ENCODE measurements at regions not wholly inside any gene's neighbourhood (a gene's known extent, or its start where the extent isn't known, plus 50 kb on each side); places are given as distances from the start of the nearest gene placed in this dataset.

DNA sequence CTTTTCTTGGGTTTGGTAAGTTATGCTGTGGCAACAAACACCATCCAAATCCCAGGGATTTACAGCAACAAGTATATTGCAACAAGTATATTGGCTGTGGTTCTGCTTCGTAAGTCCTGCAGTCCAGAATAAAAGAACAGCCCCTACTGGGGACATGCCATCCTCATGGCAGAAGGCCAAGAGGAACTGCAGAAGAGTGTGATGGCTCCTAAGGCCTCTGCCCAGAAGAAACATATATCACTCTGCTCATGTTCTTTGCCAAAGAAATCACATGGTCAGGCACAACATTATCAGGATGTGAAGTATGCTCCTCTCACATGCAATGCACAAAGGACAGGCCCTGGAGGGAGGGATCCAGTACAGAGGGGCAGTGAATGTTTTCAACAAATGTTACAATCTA, 159.6 kb upstream of the TAS2R1 start:
- Histone ChIP-seq H3K9ac (no peak overlapping the region), H3K4me1 (ENCODE audit: insufficient read depth) (no peaks in the 10 kb centered on the region; the same call in 1 of the 2 replicates), H3K9me2 (ENCODE audit: insufficient read depth) (no peaks in the 10 kb centered on the region), H3K4me3 (no peak overlapping the region), H3K4me2 (ENCODE audit: unreplicated experiment) (no peak overlapping the region), H4K20me1 (ENCODE audit: insufficient read depth) (no peaks in the 10 kb centered on the region), H3F3A (ENCODE audit: insufficient read depth) (no peaks in the 10 kb centered on the region), H3K27ac (no peak overlapping the region), H2AFZ (no peak overlapping the region), H3K27me3 (replicated peaks; ENCODE audit: insufficient read depth) (peaks cover 12% of the 10 kb centered on the region), H3K79me2 (ENCODE audit: insufficient read depth) (no peaks in the 10 kb centered on the region), H3K36me3 (ENCODE audit: low read depth) (no peaks in the 10 kb centered on the region), H3K9me3 (ENCODE audit: low read depth) (no peaks in the 10 kb centered on the region)
- TF ChIP-seq EZH2phosphoT487 (IDR thresholded peaks at IDR 0.05; ENCODE audit: insufficient read depth, low read depth) (no peak), EZH2 (IDR thresholded peaks at IDR 0.05; ENCODE audit: insufficient read depth, poor library complexity, severe bottlenecking) (no peak)
- DNase-seq: no peak
- in situ Hi-C loops (cut with MboI): no loop called here
- WGBS, 2 experiments (ENCODE audit: low coverage in 1 of 2, low lambda C conversion rate in 2 of 2, missing lambda C conversion rate in 2 of 2): 85 to 87% methylated on average over 1 of the region's 1 CpG

DNA sequence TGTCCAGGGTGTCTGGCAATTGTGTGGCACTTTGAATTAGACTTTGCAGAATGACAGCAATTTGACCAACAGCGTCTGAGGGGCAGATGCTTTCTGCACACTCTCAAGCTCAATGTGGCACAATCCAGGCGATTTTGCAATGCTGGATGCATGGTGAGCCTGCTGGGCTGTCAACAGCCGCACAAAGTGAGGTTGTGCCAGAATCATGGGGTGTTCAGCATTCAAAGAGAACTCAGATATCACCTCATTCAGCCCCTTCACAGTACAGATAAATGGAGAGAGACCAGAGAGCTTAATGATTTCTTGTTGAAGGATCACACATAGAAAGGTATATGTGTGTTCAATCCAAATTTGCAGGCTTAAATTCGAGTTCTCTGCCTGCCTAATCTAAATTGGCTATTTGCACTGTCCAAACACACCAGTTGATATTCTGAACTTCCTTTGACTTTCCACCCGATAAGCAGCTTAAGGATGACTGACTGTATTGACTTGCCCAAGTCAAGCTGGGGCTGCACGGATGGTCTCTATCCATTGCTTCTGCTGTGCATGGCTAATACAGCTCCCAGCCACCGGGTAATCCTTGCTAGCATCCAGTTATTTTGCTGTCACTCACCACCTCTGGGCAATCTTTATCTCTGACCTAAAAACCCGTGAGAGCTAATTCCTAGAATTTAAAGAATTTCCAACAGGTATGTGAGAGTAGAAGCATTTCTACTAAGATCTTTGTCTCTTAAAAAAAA, 157.9 kb upstream of the TAS2R1 start:
- peaks cover 4% of the 10 kb centered on the region; the same call in 1 of the 2 replicates for H3K4me1 ChIP-seq (ENCODE audit: insufficient read depth)
- H3K79me2 ChIP-seq (ENCODE audit: insufficient read depth): no peaks in the 10 kb centered on the region
- H3K9ac ChIP-seq: no peak overlapping the region
- no peaks in the 10 kb centered on the region for H3K9me2 ChIP-seq (ENCODE audit: insufficient read depth)
- no peak overlapping the region for H3K4me3 ChIP-seq
- H3K9me3 ChIP-seq (ENCODE audit: low read depth): no peaks in the 10 kb centered on the region
- no peak for DNase-seq
- 14% methylated on average over 8 of the region's 8 CpGs for WGBS, 2 experiments (ENCODE audit: low coverage in 1 of 2, low lambda C conversion rate in 2 of 2, missing lambda C conversion rate in 2 of 2)
- H2AFZ ChIP-seq: no peak overlapping the region
- no peak overlapping the region for H3K4me2 ChIP-seq (ENCODE audit: unreplicated experiment)
- H3F3A ChIP-seq (ENCODE audit: insufficient read depth): no peaks in the 10 kb centered on the region
- no peaks in the 10 kb centered on the region for H4K20me1 ChIP-seq (ENCODE audit: insufficient read depth)
- H3K36me3 ChIP-seq (ENCODE audit: low read depth): no peaks in the 10 kb centered on the region
- H3K27me3 ChIP-seq (replicated peaks; ENCODE audit: insufficient read depth): peaks cover 12% of the 10 kb centered on the region
- in situ Hi-C loops (cut with MboI): no loop called here
- no peak for TF ChIP-seq EZH2 (IDR thresholded peaks at IDR 0.05; ENCODE audit: insufficient read depth, poor library complexity, severe bottlenecking)
- TF ChIP-seq EZH2phosphoT487 (IDR thresholded peaks at IDR 0.05; ENCODE audit: insufficient read depth, low read depth): no peak
- no peak overlapping the region for H3K27ac ChIP-seq

DNA sequence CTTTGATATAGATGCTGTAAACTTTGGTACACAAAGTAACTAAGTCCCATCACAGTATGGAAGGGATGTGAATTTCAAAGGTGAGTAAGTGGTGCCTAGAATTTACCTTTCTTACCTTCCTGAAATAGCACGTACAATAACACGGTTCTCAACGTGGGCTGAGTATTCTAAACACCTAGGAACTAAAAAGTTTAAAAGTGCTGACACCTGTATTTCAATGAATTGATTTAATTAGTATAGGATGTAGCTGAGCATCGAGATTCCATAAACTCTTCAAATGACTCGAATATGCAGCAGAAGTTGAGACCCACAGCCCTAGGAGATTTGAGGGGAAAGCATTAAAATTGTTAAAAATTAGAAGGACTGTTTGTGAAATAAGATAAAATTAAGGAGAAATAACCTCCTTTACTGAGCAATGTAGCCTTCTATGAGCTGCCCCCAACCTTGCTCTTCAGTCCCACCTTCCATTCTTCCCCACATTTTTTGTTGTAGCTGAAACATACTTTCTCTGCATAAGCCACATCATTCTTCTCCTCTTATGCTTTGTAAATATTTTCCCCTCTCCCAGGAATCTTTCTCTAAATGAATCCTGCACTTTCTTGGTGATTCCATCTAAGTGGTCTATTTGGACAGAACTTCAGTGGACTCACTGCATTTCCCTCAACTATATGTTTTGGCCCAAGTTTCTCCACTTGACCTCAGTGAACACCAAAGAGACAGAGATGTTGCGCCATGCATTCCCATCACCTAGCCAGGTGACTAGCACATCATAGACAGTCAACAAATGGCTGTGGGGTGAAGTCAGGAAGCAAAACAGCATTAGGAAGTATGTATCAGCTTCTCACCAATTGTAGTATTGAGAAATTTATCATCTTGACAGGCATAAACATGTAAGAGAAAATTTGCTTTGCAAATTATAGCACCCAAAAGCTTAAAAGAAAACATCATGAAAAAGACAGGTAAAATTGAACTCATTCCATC, 156.5 kb upstream of the TAS2R1 start:
- Histone ChIP-seq H3K36me3 (ENCODE audit: low read depth) (no peaks in the 10 kb centered on the region), H4K20me1 (ENCODE audit: insufficient read depth) (no peaks in the 10 kb centered on the region), H3K4me3 (no peak overlapping the region), H3K79me2 (ENCODE audit: insufficient read depth) (no peaks in the 10 kb centered on the region), H3K9me3 (ENCODE audit: low read depth) (no peaks in the 10 kb centered on the region), H3K9me2 (ENCODE audit: insufficient read depth) (no peaks in the 10 kb centered on the region), H3K27me3 (replicated peaks; ENCODE audit: insufficient read depth) (peaks cover 12% of the 10 kb centered on the region), H2AFZ (no peak overlapping the region), H3F3A (ENCODE audit: insufficient read depth) (no peaks in the 10 kb centered on the region), H3K27ac (no peak overlapping the region), H3K4me1 (ENCODE audit: insufficient read depth) (peaks cover 5% of the 10 kb centered on the region; the same call in 1 of the 2 replicates), H3K9ac (no peak overlapping the region), H3K4me2 (ENCODE audit: unreplicated experiment) (no peak overlapping the region)
- WGBS, 2 experiments (ENCODE audit: low coverage in 1 of 2, low lambda C conversion rate in 2 of 2, missing lambda C conversion rate in 2 of 2): 82 to 87% methylated on average over 6 of the region's 6 CpGs
- TF ChIP-seq EZH2 (IDR thresholded peaks at IDR 0.05; ENCODE audit: insufficient read depth, poor library complexity, severe bottlenecking): no peak
- DNase-seq: no peak
- in situ Hi-C loops (cut with MboI): no loop called here

DNA sequence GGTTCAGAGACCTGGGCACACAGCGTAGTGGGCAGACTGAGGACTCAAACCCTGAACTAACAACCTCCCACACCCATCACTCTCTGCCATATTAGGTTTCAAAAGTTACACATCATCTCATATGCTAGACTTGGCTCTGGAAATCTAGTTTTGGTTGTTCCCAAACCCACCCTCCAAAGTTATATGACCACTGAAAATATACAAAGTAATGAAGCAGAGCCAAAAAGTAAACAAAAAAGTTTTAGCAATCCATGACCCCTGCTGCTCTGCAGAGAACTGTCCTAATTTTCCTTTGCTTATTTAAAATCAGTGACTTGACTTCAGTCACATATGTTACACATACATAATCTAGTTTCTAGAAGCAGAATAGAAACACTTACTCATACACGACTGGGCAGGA, 155.6 kb upstream of the TAS2R1 start:
- H3F3A ChIP-seq (ENCODE audit: insufficient read depth): no peaks in the 10 kb centered on the region
- TF ChIP-seq EZH2 (IDR thresholded peaks at IDR 0.05; ENCODE audit: insufficient read depth, poor library complexity, severe bottlenecking) (no peak), EZH2phosphoT487 (IDR thresholded peaks at IDR 0.05; ENCODE audit: insufficient read depth, low read depth) (no peak)
- 58 to 62% methylated on average over 2 of the region's 2 CpGs for WGBS, 2 experiments (ENCODE audit: low coverage in 1 of 2, low lambda C conversion rate in 2 of 2, missing lambda C conversion rate in 2 of 2)
- H3K4me1 ChIP-seq (ENCODE audit: insufficient read depth): peaks cover 5% of the 10 kb centered on the region; the same call in 1 of the 2 replicates
- no peak overlapping the region for H3K27ac ChIP-seq
- peaks cover 12% of the 10 kb centered on the region for H3K27me3 ChIP-seq (replicated peaks; ENCODE audit: insufficient read depth)
- no peak overlapping the region for H3K9ac ChIP-seq
- H2AFZ ChIP-seq: no peak overlapping the region
- no peak overlapping the region for H3K4me3 ChIP-seq
- H4K20me1 ChIP-seq (ENCODE audit: insufficient read depth): no peaks in the 10 kb centered on the region
- DNase-seq: no peak
- H3K9me3 ChIP-seq (ENCODE audit: low read depth): no peaks in the 10 kb centered on the region
- in situ Hi-C loops (cut with MboI): no loop called here
- no peak overlapping the region for H3K4me2 ChIP-seq (ENCODE audit: unreplicated experiment)
- no peaks in the 10 kb centered on the region for H3K36me3 ChIP-seq (ENCODE audit: low read depth)
- H3K79me2 ChIP-seq (ENCODE audit: insufficient read depth): no peaks in the 10 kb centered on the region
- H3K9me2 ChIP-seq (ENCODE audit: insufficient read depth): no peaks in the 10 kb centered on the region

All from GM23248 (cell line).